Neural progenitor cell (in vitro differentiated cells): ENCODE measurements at regions not wholly inside any gene's neighbourhood (a gene's known extent, or its start where the extent isn't known, plus 50 kb on each side); places are given as distances from the start of the nearest gene placed in this dataset.

Experiments
- CTCF ChIP-seq: fragments of 200-600 bp; sonication (generic); IDR thresholded peaks from 2 replicates; pipeline ENCODE4 v1.5.1; 2017; ENCODE audit warnings: antibody characterized with exemption, mild to moderate bottlenecking
- EZH2 ChIP-seq: fragments of 200-600 bp; sonication (generic); IDR thresholded peaks from 2 replicates; pipeline ENCODE4 v1.6.1; 2017; ENCODE audit warnings: antibody characterized with exemption, mild to moderate bottlenecking, moderate library complexity
- EZH2phosphoT487 ChIP-seq: fragments of 200-600 bp; sonication (generic); IDR thresholded peaks from 2 replicates; pipeline ENCODE4 v1.6.1; 2017; ENCODE audit warnings: antibody characterized with exemption

- TF ChIP-seq EZH2 (no peak), CTCF (no peak), EZH2phosphoT487 (no peak)
Observed at GRCh38 chr6:22028403-22029090, 268.3 kb downstream of the PRL start.
